ENCODE measurements at regions not wholly inside any gene's neighbourhood (a gene's known extent, or its start where the extent isn't known, plus 50 kb on each side); places are given as distances from the start of the nearest gene placed in this dataset.

DNA sequence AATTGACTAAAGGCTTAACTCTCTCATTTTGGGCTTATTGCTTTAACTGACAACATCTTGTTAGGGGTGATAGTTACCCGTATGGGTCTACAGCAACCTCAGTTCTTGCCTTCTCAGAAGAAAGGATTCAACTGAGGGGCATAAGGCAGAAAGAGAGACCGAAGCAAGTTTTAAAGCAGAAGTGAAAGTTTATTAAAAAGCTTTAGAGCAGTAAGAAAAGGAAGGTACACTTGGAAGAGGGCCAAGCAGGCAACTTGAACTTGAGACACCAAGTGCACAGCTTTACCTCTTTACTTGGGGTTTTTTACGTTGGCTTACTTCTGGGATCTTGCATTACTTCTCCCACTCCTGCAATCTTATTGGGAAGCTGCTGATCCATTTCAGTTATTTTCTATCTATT, 246.9 kb upstream of the PRR20A start:
- H3K4me3 ChIP-seq: no peak overlapping the region
- TF ChIP-seq POLR2A (IDR thresholded peaks at IDR 0.05) (no peak), CTCF (IDR thresholded peaks at IDR 0.05) (no peak)
- no peaks in the 10 kb centered on the region for H3K9me3 ChIP-seq
- H3K4me1 ChIP-seq: no peaks in the 10 kb centered on the region
- no peak for DNase-seq
- no peak overlapping the region for H3K27ac ChIP-seq
- no peaks in the 10 kb centered on the region for H3K36me3 ChIP-seq
- no peaks in the 10 kb centered on the region for H3K27me3 ChIP-seq

DNA sequence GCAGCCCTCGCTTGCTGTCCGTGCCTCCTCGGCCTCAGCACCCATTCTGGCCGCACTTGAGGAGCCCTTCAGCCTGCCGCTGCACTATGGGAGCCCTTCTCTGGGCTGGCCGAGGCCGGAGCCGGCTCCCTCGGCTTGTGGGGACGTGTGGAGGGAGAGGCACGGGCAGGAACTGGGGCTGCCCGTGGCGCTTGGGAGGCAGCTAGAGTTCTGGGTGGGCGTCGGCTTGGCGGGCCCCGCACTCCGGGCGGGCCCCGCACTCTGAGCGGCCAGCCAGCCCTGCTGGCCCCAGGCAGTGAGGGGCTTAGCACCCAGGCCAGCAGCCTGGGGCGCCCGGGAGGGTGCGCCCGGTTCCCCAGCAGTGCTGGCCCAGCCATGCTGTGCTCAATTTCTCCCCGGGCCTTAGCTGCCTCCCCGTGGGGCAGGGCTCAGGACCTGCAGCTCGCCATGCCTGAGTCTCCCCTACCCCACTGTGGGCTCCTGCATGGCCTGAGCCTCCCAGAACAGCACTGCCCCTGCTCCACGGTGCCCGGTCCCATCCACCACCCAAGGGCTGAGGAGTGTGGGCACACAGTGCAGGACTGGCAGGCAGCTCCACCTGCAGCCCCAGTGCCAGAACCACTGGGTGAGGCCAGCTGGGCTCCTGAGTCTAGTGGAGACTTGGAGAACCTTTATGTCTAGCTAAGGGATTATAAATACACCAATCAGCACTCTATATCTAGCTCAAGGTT, 240.0 kb upstream of the PRR20A start:
- Histone ChIP-seq H3K9me3 (no peaks in the 10 kb centered on the region), H3K27ac (no peak overlapping the region), H3K27me3 (no peaks in the 10 kb centered on the region), H3K36me3 (no peaks in the 10 kb centered on the region), H3K4me1 (no peaks in the 10 kb centered on the region), H3K4me3 (no peak overlapping the region)
- no peak for TF ChIP-seq POLR2A (IDR thresholded peaks at IDR 0.05)
- DNase-seq: no peak

DNA sequence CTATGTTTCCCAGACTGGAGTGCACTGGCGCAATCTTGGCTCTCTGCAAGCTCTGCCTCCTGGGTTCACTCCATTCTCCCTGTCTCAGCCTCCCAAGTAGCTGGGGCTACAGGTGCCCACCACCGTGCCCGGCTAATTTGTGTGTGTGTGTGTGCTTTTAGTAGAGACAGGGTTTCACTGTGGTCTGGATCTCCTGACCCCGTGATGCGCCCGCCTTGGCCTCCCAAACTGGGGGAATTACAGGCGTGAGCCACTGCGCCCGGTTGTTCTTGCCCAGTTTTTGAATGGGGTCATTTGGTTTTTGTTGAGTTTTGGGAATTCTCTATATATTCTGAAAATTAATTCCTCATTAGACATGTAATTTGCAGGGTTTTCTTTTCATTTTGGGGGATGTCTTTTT, 238.4 kb upstream of the PRR20A start:
- H3K9me3 ChIP-seq: no peaks in the 10 kb centered on the region
- no peaks in the 10 kb centered on the region for H3K36me3 ChIP-seq
- DNase-seq: no peak
- H3K27me3 ChIP-seq: no peaks in the 10 kb centered on the region
- no peak overlapping the region for H3K4me3 ChIP-seq
- no peak overlapping the region for H3K27ac ChIP-seq
- TF ChIP-seq CTCF (IDR thresholded peaks at IDR 0.05): no peak
- no peak for TF ChIP-seq POLR2A (IDR thresholded peaks at IDR 0.05)
- H3K4me1 ChIP-seq: no peaks in the 10 kb centered on the region

GRCh38 chr13:56903710-56904282, 236.9 kb upstream of the PRR20A start:
- TF ChIP-seq CTCF (IDR thresholded peaks at IDR 0.05) (no peak), POLR2A (IDR thresholded peaks at IDR 0.05) (no peak)
- Histone ChIP-seq H3K27ac (no peak overlapping the region), H3K4me3 (no peak overlapping the region), H3K36me3 (no peaks in the 10 kb centered on the region), H3K4me1 (no peaks in the 10 kb centered on the region), H3K9me3 (no peaks in the 10 kb centered on the region), H3K27me3 (no peaks in the 10 kb centered on the region)
- no peak for DNase-seq

- DNase-seq: no peak
- TF ChIP-seq POLR2A (IDR thresholded peaks at IDR 0.05) (no peak), CTCF (IDR thresholded peaks at IDR 0.05) (no peak)
- Histone ChIP-seq H3K27ac (no peak overlapping the region), H3K4me3 (no peak overlapping the region), H3K27me3 (no peaks in the 10 kb centered on the region), H3K9me3 (no peaks in the 10 kb centered on the region), H3K36me3 (no peaks in the 10 kb centered on the region), H3K4me1 (no peaks in the 10 kb centered on the region)
These were observed 233.8 kb upstream of the PRR20A start for GRCh38 chr13:56906909-56907308.

DNA sequence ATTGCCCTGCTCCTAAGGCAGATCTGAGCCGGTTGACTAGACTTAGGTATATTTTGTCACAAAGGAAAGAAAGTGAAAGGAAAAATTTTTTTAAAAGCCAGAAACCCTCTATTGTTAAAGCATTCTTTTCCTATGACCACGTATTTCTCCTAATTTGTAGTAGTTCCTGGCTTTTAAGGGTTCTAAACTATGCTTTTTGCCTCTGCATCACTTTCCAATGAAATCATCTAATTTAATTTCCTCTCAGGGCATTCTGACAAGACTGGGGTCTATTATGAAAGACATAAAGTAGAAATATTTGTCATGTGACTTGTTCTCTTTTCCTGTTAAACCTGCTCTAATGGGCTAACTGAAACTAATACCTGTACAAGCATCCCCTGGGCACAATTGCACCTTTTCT, 233.0 kb upstream of the PRR20A start:
- no peak for DNase-seq
- no peak overlapping the region for H3K27ac ChIP-seq
- TF ChIP-seq POLR2A (IDR thresholded peaks at IDR 0.05) (no peak), CTCF (IDR thresholded peaks at IDR 0.05) (no peak)
- no peaks in the 10 kb centered on the region for H3K27me3 ChIP-seq
- H3K4me3 ChIP-seq: no peak overlapping the region
- H3K4me1 ChIP-seq: no peaks in the 10 kb centered on the region
- H3K36me3 ChIP-seq: no peaks in the 10 kb centered on the region
- H3K9me3 ChIP-seq: no peaks in the 10 kb centered on the region

Measured in Peyer's patch (tissue), 4 donors.